Esophagus muscularis mucosa (tissue), 3 donors: ENCODE measurements at regions not wholly inside any gene's neighbourhood (a gene's known extent, or its start where the extent isn't known, plus 50 kb on each side); places are given as distances from the start of the nearest gene placed in this dataset.

ENCODE experiments used
- CTCF ChIP-seq, 3 experiments: fragments of 200-600 bp in 2 of 3; fragments of 450-650 bp in 1 of 3; sonication (generic) in 2 of 3; IDR thresholded peaks; one replicate each; pipeline ENCODE4 v1.5.1; 2017 to 2019; ENCODE audit warnings: antibody characterized with exemption in 3 of 3, mild to moderate bottlenecking in 2 of 3, moderate library complexity in 1 of 3
- POLR2A ChIP-seq: fragments of 450-650 bp; IDR thresholded peaks from one replicate; pipeline ENCODE4 v1.6.1; 2017; ENCODE audit warnings: antibody characterized with exemption, moderate library complexity, mild to moderate bottlenecking, low read depth

- TF ChIP-seq CTCF (IDR thresholded peaks at IDR 0.05) (no peak), POLR2A (no peak)
Measured at GRCh38 chr9:82171271-82171670, 182.7 kb downstream of the SPATA31D1 start.
